ENCODE measurements at regions not wholly inside any gene's neighbourhood (a gene's known extent, or its start where the extent isn't known, plus 50 kb on each side); places are given as distances from the start of the nearest gene placed in this dataset.

GRCh38 chr4:23085249-23085568, 392.5 kb downstream of the GBA3 start:
- TF ChIP-seq CTCF (IDR thresholded peaks at IDR 0.05) (no peak), EP300 (IDR thresholded peaks at IDR 0.05) (no peak), POLR2A (IDR thresholded peaks at IDR 0.05; ENCODE audit: low read depth) (no peak), POLR2AphosphoS5 (IDR thresholded peaks at IDR 0.05) (no peak)

All from esophagus muscularis mucosa (tissue), 4 donors.